HepG2 (cell line): ENCODE measurements at regions not wholly inside any gene's neighbourhood (a gene's known extent, or its start where the extent isn't known, plus 50 kb on each side); places are given as distances from the start of the nearest gene placed in this dataset.

Experiments
- BCL3 ChIP-seq: sonication (generic); formaldehyde crosslinking; IDR thresholded peaks from 2 replicates; pipeline ENCODE4 v1.5.1; 2020; ENCODE audit warnings: mild to moderate bottlenecking, missing genetic modification reagents, moderate library complexity
- CTCF ChIP-seq: sonication (generic); formaldehyde crosslinking; IDR thresholded peaks from 2 replicates; pipeline ENCODE4 v1.5.0; 2020; ENCODE audit warnings: mild to moderate bottlenecking, missing genetic modification reagents, moderate library complexity
- DZIP1 ChIP-seq: sonication (generic); formaldehyde crosslinking; IDR thresholded peaks from 2 replicates; pipeline ENCODE4 v1.5.0; 2020; ENCODE audit warnings: mild to moderate bottlenecking, missing genetic modification reagents
- ELF3 ChIP-seq: IDR thresholded peaks from 2 replicates; pipeline ENCODE4 v1.6.1; 2016; ENCODE audit warnings: missing genetic modification reagents, missing compliant biosample characterization
- ELF4 ChIP-seq: sonication (generic); formaldehyde crosslinking; IDR thresholded peaks from 2 replicates; pipeline ENCODE4 v1.5.0; 2020; ENCODE audit warnings: missing genetic modification reagents, mild to moderate bottlenecking, moderate library complexity, borderline replicate concordance
- FOXK1 ChIP-seq: sonication (generic); formaldehyde crosslinking; IDR thresholded peaks from 2 replicates; pipeline ENCODE4 v1.4.0; 2020; ENCODE audit warnings: low read depth, missing genetic modification reagents, borderline replicate concordance
- NFYB ChIP-seq: sonication (generic); formaldehyde crosslinking; IDR thresholded peaks from 2 replicates; pipeline ENCODE4 v1.4.0; 2020; ENCODE audit warnings: missing genetic modification reagents
- POLR2A ChIP-seq, 2 experiments: IDR thresholded peaks; 2 replicates each; pipeline ENCODE4 v1.6.1; 2011; ENCODE audit warnings: low read depth in 2 of 2, low read length in 2 of 2, mild to moderate bottlenecking in 1 of 2, moderate library complexity in 1 of 2; ENCODE audit not compliant: insufficient read depth in 1 of 2

- no peak for TF ChIP-seq FOXK1
- TF ChIP-seq CTCF (CRISPR knock-in tag): no peak
- no peak for TF ChIP-seq POLR2A (IDR thresholded peaks at IDR 0.05; ENCODE audit: insufficient read depth in 1 of 2, low read depth in 2 of 2, low read length in 2 of 2)
- TF ChIP-seq DZIP1 (CRISPR knock-in tag): no peak
- TF ChIP-seq NFYB (CRISPR knock-in tag): no peak
- TF ChIP-seq ELF3: no peak
- no peak for TF ChIP-seq ELF4 (CRISPR knock-in tag)
- TF ChIP-seq BCL3 (CRISPR knock-in tag): no peak
Measured at GRCh38 chr17:70345061-70345460, 175.7 kb downstream of the KCNJ2 start.
